GM12891 (cell line): ENCODE measurements at regions not wholly inside any gene's neighbourhood (a gene's known extent, or its start where the extent isn't known, plus 50 kb on each side); places are given as distances from the start of the nearest gene placed in this dataset.

Experiments
- POLR2A ChIP-seq: IDR thresholded peaks from 2 replicates; pipeline ENCODE4 v1.6.1; 2011; ENCODE audit warnings: low read depth, low read length, control low read depth
- POU2F2 ChIP-seq: IDR thresholded peaks from 2 replicates; pipeline ENCODE4 v1.6.1; 2011; ENCODE audit warnings: low read depth, mild to moderate bottlenecking, control low read depth, low read length, moderate library complexity
- TAF1 ChIP-seq: IDR thresholded peaks from 2 replicates; pipeline ENCODE4 v1.6.1; 2011; ENCODE audit warnings: low read depth, low read length, control low read depth

DNA sequence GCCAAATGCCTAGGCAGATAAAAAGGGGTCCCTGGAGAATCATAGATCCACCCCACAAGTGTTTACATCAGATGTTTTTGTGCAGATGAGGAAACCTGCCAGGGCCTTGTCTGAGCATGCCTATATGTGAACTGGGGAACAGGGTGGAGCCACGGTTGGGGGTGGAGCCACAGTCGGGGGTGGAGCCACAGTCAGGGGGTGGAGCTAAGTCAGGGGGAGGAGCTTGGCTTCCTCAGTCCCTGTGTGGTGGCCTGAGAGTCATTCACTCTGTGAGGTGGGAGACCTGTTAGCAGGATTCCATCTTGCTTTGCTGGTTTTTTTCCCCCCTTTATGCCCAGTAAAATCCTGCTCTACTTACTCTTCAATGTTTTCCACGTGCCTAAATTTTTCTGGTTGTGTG is 57.8 kb upstream of the TGFBR2 start:
- TF ChIP-seq POU2F2 = no peak
- TF ChIP-seq TAF1 = no peak
- no peak for TF ChIP-seq POLR2A
